Progenitor cell of endocrine pancreas (in vitro differentiated cells): ENCODE measurements at regions not wholly inside any gene's neighbourhood (a gene's known extent, or its start where the extent isn't known, plus 50 kb on each side); places are given as distances from the start of the nearest gene placed in this dataset.

Experiments
- DNase-seq: peaks from one replicate; pipeline ENCODE4 v3.0.0; 2021; ENCODE audit warnings: low spot score; ENCODE audit not compliant: unreplicated experiment
- H3K27ac Mint-ChIP-seq: 2 replicates; pipeline ENCODE4 v1.8.0; 2021; ENCODE audit warnings: mild to moderate bottlenecking, moderate library complexity, mixed read lengths
- H3K27me3 Mint-ChIP-seq: 2 replicates; pipeline ENCODE4 v1.8.0; 2021; ENCODE audit warnings: mixed read lengths
- H3K36me3 Mint-ChIP-seq: 2 replicates; pipeline ENCODE4 v1.8.0; 2022; ENCODE audit warnings: mixed read lengths; ENCODE audit not compliant: insufficient read depth
- H3K4me1 Mint-ChIP-seq: 2 replicates; pipeline ENCODE4 v1.8.0; 2021; ENCODE audit warnings: low read depth, mixed read lengths
- H3K4me3 Mint-ChIP-seq: 2 replicates; pipeline ENCODE4 v1.8.0; 2021; ENCODE audit warnings: low read depth, mild to moderate bottlenecking, moderate library complexity, mixed read lengths
- H3K9me3 Mint-ChIP-seq: 2 replicates; pipeline ENCODE4 v1.8.0; 2021; ENCODE audit warnings: low read depth, mixed read lengths
- CTCF ChIP-seq: fragments of 200-600 bp; sonication (generic); IDR thresholded peaks from one replicate; pipeline ENCODE4 v1.5.0; 2021; ENCODE audit warnings: antibody characterized with exemption, mild to moderate bottlenecking; ENCODE audit not compliant: unreplicated experiment

- Mint-ChIP-seq H3K4me3 (no peak overlapping the region), H3K27ac (no peak overlapping the region), H3K9me3 (no peaks in the 10 kb centered on the region), H3K36me3 (no peaks in the 10 kb centered on the region), H3K4me1 (peaks cover 15% of the 10 kb centered on the region), H3K27me3 (peaks cover 57% of the 10 kb centered on the region)
- no peak for TF ChIP-seq CTCF
- DNase-seq: no peak
Observed at GRCh38 chr11:69979632-69980031, 98.5 kb upstream of the ANO1 start.

DNA sequence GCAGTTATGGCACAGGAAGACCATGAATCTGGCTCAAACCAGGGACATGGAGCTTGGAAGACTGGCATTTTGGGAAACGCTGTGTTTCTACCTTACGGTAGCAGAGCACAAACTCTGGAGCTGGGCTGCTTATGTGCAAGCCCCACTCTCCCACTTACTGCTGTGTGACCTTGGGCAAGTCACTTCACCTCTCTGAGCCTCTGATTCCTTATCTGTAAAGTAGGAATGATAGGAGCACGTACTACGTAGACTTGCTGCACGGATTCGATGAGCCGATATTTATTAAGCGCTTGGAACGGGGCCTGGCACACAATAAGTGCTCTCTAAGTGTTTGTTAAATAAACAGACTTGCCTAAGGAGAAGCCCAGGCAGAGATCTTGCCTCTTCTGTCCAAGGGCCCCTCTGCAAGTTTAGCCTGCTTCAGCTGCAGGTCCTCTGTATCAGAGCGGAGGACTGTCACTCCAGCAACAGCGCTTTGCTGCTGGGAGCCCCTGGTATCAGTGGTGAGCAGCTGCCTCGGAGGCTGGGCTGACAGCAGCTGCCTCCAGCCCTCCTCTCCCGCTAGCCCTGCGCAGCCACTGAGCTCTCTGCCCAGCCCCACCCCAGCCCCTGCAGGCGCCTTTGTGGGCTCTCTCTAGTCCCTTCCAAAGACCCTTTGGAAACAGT lies 96.9 kb upstream of the ANO1 start:
- Mint-ChIP-seq H3K4me1 (peaks cover 14% of the 10 kb centered on the region), H3K4me3 (no peak overlapping the region), H3K27me3 (peaks cover 63% of the 10 kb centered on the region), H3K36me3 (no peaks in the 10 kb centered on the region), H3K9me3 (no peaks in the 10 kb centered on the region), H3K27ac (no peak overlapping the region)
- TF ChIP-seq CTCF: no peak
- no peak for DNase-seq

DNA sequence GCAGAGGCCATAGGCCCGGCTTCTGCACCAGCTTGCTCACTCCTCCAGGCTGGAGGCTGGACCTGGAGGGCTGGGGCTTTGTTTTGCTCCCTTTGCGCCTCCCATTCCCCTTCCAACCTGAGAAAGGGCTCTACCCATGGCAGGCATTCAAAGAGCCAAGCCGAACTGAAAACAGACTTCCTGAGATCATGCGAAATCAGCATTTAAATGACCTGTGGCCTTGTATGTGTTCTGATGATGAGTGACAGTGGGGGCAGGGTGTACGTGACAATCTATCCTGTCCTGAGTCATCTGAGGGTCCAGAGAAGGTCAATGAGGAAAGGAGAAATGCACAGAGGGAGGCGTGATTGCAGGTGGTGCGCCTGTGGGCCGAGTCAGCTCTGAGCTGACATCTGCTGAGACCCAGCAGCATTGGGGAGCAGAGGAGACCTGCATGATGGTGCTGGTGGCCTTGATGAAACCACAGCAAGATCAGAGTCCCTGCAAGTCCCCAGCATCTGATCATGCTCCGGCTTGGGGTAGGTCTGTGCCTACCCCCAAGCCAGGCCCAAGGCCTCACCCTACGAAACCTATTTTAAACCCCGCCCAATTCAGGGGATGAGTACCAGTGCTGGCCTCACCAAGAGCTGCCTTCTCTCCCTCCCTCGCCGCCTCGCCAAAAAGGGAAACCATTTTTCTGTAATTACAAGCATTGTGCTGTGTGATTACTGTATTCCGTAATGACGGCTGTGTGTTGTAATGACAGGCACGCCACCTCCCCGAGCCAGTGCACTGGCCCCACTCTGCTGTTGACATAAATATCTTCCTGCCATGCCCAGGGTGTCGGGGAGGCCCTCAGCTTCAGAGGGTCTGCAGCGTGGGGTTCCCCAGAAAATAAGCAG lies 95.2 kb upstream of the ANO1 start:
- H3K27ac Mint-ChIP-seq: no peak overlapping the region
- H3K27me3 Mint-ChIP-seq: peaks cover 77% of the 10 kb centered on the region
- H3K9me3 Mint-ChIP-seq: no peaks in the 10 kb centered on the region
- H3K4me3 Mint-ChIP-seq: no peak overlapping the region
- no peak for TF ChIP-seq CTCF
- no peak for DNase-seq
- H3K4me1 Mint-ChIP-seq: peaks cover 16% of the 10 kb centered on the region
- no peaks in the 10 kb centered on the region for H3K36me3 Mint-ChIP-seq

GRCh38 chr11:69983571-69983877 lies 94.6 kb upstream of the ANO1 start:
- no peak for TF ChIP-seq CTCF
- H3K4me3 Mint-ChIP-seq: no peak overlapping the region
- H3K27me3 Mint-ChIP-seq: peaks cover 80% of the 10 kb centered on the region
- no peaks in the 10 kb centered on the region for H3K36me3 Mint-ChIP-seq
- no peaks in the 10 kb centered on the region for H3K9me3 Mint-ChIP-seq
- no peak overlapping the region for H3K27ac Mint-ChIP-seq
- no peak for DNase-seq
- H3K4me1 Mint-ChIP-seq: peaks cover 15% of the 10 kb centered on the region

DNA sequence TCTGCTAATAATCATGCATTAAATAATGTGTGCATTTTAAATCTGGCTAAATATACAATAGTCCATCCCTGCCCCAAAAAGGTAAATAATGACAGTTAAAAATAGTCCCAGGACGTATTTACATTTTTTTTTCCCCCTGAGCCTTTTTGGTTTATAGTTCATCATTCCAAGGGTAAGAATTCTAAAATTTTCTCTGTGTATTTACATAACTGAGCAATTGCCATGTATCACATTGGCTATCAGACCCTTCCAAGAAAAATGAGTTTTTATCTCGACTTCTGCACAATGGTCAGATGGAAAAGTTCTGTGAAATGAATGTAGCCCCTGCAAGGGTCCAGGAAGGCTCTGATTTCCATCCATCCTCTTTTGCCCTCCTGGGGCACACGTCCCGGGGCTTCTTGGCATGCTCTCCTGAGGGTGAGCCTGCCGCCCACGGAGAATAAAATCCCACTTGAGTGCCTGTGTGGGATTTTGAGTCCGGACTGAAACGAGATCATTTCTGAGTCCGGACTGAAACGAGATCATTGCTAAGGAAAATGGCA lies 94.1 kb upstream of the ANO1 start:
- H3K4me1 Mint-ChIP-seq: peaks cover 11% of the 10 kb centered on the region
- no peaks in the 10 kb centered on the region for H3K36me3 Mint-ChIP-seq
- H3K27ac Mint-ChIP-seq: no peak overlapping the region
- no peak for TF ChIP-seq CTCF
- H3K27me3 Mint-ChIP-seq: peaks cover 80% of the 10 kb centered on the region
- no peaks in the 10 kb centered on the region for H3K9me3 Mint-ChIP-seq
- no peak overlapping the region for H3K4me3 Mint-ChIP-seq
- no peak for DNase-seq
